ENCODE measurements at regions not wholly inside any gene's neighbourhood (a gene's known extent, or its start where the extent isn't known, plus 50 kb on each side); places are given as distances from the start of the nearest gene placed in this dataset.

DNA sequence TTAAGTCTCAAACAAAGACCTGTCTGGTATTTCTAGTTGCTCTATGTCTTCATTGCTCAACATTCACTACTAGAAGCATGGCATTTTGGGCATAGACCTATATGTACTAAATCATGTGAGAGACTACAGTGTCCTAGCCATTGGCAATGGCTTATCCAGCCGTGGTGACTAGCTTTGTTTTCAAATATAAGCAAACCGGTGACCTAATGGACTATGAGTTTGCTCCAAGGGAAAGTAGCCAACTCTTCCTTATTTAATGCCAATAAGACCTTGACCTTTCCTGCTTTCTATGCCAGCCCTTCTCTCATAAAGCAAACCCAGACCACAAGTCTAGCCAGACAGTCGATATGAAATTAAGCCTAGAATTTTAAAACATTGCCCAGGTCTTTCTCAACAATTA is 113.7 kb upstream of the CREB1 start:
- TF ChIP-seq, protein P1, sequence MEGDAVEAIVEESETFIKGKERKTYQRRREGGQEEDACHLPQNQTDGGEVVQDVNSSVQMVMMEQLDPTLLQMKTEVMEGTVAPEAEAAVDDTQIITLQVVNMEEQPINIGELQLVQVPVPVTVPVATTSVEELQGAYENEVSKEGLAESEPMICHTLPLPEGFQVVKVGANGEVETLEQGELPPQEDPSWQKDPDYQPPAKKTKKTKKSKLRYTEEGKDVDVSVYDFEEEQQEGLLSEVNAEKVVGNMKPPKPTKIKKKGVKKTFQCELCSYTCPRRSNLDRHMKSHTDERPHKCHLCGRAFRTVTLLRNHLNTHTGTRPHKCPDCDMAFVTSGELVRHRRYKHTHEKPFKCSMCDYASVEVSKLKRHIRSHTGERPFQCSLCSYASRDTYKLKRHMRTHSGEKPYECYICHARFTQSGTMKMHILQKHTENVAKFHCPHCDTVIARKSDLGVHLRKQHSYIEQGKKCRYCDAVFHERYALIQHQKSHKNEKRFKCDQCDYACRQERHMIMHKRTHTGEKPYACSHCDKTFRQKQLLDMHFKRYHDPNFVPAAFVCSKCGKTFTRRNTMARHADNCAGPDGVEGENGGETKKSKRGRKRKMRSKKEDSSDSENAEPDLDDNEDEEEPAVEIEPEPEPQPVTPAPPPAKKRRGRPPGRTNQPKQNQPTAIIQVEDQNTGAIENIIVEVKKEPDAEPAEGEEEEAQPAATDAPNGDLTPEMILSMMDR (IDR thresholded peaks at IDR 0.05; ENCODE audit: poor library complexity, severe bottlenecking) = no peak
- no peak for TF ChIP-seq EZH2 (IDR thresholded peaks at IDR 0.05; ENCODE audit: borderline replicate concordance, insufficient read depth, low read length, poor library complexity, severe bottlenecking)
- no peak for TF ChIP-seq RAD21 (conservative IDR thresholded peaks at IDR 0.05)
- no peak for TF ChIP-seq TAF1 (IDR thresholded peaks at IDR 0.05; ENCODE audit: low read depth)
